Neural cell (in vitro differentiated cells): ENCODE measurements at regions not wholly inside any gene's neighbourhood (a gene's known extent, or its start where the extent isn't known, plus 50 kb on each side); places are given as distances from the start of the nearest gene placed in this dataset.

Experiments
- H2AFZ ChIP-seq: fragments of 200-600, 300-800 bp; sonication (generic), shearing (Covaris generic); 2 replicates; pipeline ENCODE4 v1.6.0; 2014; ENCODE audit warnings: low read depth, mild to moderate bottlenecking, antibody characterized with exemption, low read length, moderate library complexity
- H3F3A ChIP-seq: fragments of 200-600 bp; shearing (Covaris generic); 2 replicates; pipeline ENCODE4 v1.6.1; 2016; ENCODE audit warnings: mild to moderate bottlenecking, moderate library complexity, mixed read lengths, antibody characterized with exemption, low read length; ENCODE audit not compliant: insufficient read depth, poor library complexity, severe bottlenecking
- H3K27ac ChIP-seq: fragments of 200-600, 300-800 bp; sonication (generic), shearing (Covaris generic); 2 replicates; pipeline ENCODE4 v1.5.1; 2014; ENCODE audit warnings: mild to moderate bottlenecking, low read length, moderate library complexity
- H3K27me3 ChIP-seq: fragments of 300-800, 200-600 bp; sonication (generic), shearing (Covaris generic); 2 replicates; pipeline ENCODE4 v1.6.0; 2014; ENCODE audit warnings: mild to moderate bottlenecking, low read depth, low read length, moderate library complexity; ENCODE audit not compliant: insufficient read depth
- H3K36me3 ChIP-seq: fragments of 300-800, 200-600 bp; sonication (generic), shearing (Covaris generic); 2 replicates; pipeline ENCODE4 v1.5.1; 2014; ENCODE audit warnings: mild to moderate bottlenecking, antibody characterized with exemption, low read length, moderate library complexity; ENCODE audit not compliant: insufficient read depth
- H3K4me2 ChIP-seq: fragments of 300-800, 200-600 bp; sonication (generic), shearing (Covaris generic); 2 replicates; pipeline ENCODE4 v1.6.0; 2014; ENCODE audit warnings: mild to moderate bottlenecking, low read length
- H3K4me3 ChIP-seq: fragments of 300-800, 200-600 bp; sonication (generic), shearing (Covaris generic); 2 replicates; pipeline ENCODE4 v1.5.1; 2014; ENCODE audit warnings: mild to moderate bottlenecking, low read length, moderate library complexity
- H3K79me2 ChIP-seq: fragments of 200-600 bp; shearing (Covaris generic); replicated peaks from 2 replicates; pipeline ENCODE4 v1.6.0; 2014; ENCODE audit warnings: mild to moderate bottlenecking, low read length, moderate library complexity; ENCODE audit not compliant: insufficient read depth
- H3K9ac ChIP-seq: fragments of 300-800, 200-600 bp; sonication (generic), shearing (Covaris generic); 2 replicates; pipeline ENCODE4 v1.6.1; 2016; ENCODE audit warnings: mild to moderate bottlenecking, low read length, mixed read lengths
- H3K9me2 ChIP-seq: fragments of 200-600 bp; shearing (Covaris generic); 2 replicates; pipeline ENCODE4 v1.6.1; 2016; ENCODE audit warnings: mild to moderate bottlenecking, low read length, mixed read lengths; ENCODE audit not compliant: insufficient read depth
- H3K9me3 ChIP-seq: fragments of 200-600, 300-800 bp; sonication (generic), shearing (Covaris generic); 2 replicates; pipeline ENCODE4 v1.6.1; 2016; ENCODE audit warnings: mild to moderate bottlenecking, mixed run types, low read length, moderate library complexity, mixed read lengths
- H4K20me1 ChIP-seq: fragments of 200-600 bp; shearing (Covaris generic); 2 replicates; pipeline ENCODE4 v1.6.1; 2016; ENCODE audit warnings: mild to moderate bottlenecking, mixed run types; ENCODE audit not compliant: insufficient read depth
- EP300 ChIP-seq: fragments of 450-650 bp; conservative IDR thresholded peaks from 2 replicates; pipeline ENCODE4 v1.6.1; 2014; ENCODE audit warnings: antibody characterized with exemption, mild to moderate bottlenecking, moderate library complexity; ENCODE audit not compliant: poor library complexity, severe bottlenecking
- EZH2 ChIP-seq: fragments of 200-600, 300-800 bp; shearing (Covaris generic), sonication (generic); IDR thresholded peaks from 2 replicates; pipeline ENCODE4 v1.6.1; 2014; ENCODE audit warnings: antibody characterized with exemption, low read length, borderline replicate concordance, mild to moderate bottlenecking; ENCODE audit not compliant: insufficient read depth, poor library complexity, severe bottlenecking
- MXI1 ChIP-seq: fragments of 450-650 bp; conservative IDR thresholded peaks from 2 replicates; pipeline ENCODE4 v1.6.1; 2014; ENCODE audit warnings: antibody characterized with exemption, mild to moderate bottlenecking; ENCODE audit not compliant: poor library complexity, severe bottlenecking
- POLR2AphosphoS5 ChIP-seq: IDR thresholded peaks from 2 replicates; pipeline ENCODE4 v1.6.1; 2012
- RAD21 ChIP-seq: fragments of 450-650 bp; conservative IDR thresholded peaks from 2 replicates; pipeline ENCODE4 v1.6.1; 2014; ENCODE audit warnings: antibody characterized with exemption, mild to moderate bottlenecking, moderate library complexity
- REST ChIP-seq: IDR thresholded peaks from 2 replicates; pipeline ENCODE4 v1.6.1; 2012; ENCODE audit warnings: borderline replicate concordance
- SMC3 ChIP-seq: fragments of 450-650 bp; conservative IDR thresholded peaks from 2 replicates; pipeline ENCODE4 v1.6.1; 2014; ENCODE audit warnings: antibody characterized with exemption, mild to moderate bottlenecking, moderate library complexity; ENCODE audit not compliant: poor library complexity
- TAF1 ChIP-seq: IDR thresholded peaks from 2 replicates; pipeline ENCODE4 v1.6.1; 2012; ENCODE audit warnings: low read depth
- TF ChIP-seq, protein P1 (sequence below): fragments of 450-650 bp; IDR thresholded peaks from 2 replicates; pipeline ENCODE4 v1.5.1; 2014; ENCODE audit warnings: antibody characterized with exemption, mild to moderate bottlenecking, moderate library complexity; ENCODE audit not compliant: poor library complexity, severe bottlenecking

GRCh38 chr9:120294003-120294402, 286.0 kb downstream of the CDK5RAP2 start:
- no peaks in the 10 kb centered on the region for H3K27me3 ChIP-seq
- TF ChIP-seq EP300 (no peak), SMC3 (no peak), EZH2 (no peak), REST (no peak), RAD21 (no peak), TAF1 (no peak), POLR2AphosphoS5 (no peak), MXI1 (no peak)
- TF ChIP-seq, protein P1, sequence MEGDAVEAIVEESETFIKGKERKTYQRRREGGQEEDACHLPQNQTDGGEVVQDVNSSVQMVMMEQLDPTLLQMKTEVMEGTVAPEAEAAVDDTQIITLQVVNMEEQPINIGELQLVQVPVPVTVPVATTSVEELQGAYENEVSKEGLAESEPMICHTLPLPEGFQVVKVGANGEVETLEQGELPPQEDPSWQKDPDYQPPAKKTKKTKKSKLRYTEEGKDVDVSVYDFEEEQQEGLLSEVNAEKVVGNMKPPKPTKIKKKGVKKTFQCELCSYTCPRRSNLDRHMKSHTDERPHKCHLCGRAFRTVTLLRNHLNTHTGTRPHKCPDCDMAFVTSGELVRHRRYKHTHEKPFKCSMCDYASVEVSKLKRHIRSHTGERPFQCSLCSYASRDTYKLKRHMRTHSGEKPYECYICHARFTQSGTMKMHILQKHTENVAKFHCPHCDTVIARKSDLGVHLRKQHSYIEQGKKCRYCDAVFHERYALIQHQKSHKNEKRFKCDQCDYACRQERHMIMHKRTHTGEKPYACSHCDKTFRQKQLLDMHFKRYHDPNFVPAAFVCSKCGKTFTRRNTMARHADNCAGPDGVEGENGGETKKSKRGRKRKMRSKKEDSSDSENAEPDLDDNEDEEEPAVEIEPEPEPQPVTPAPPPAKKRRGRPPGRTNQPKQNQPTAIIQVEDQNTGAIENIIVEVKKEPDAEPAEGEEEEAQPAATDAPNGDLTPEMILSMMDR: no peak
- H2AFZ ChIP-seq: no peak overlapping the region
- H3K79me2 ChIP-seq: no peaks in the 10 kb centered on the region
- H3F3A ChIP-seq: no peaks in the 10 kb centered on the region
- no peak overlapping the region for H3K4me2 ChIP-seq
- H3K36me3 ChIP-seq: no peaks in the 10 kb centered on the region
- no peak overlapping the region for H3K9ac ChIP-seq
- H3K9me3 ChIP-seq: no peaks in the 10 kb centered on the region
- no peak overlapping the region for H3K27ac ChIP-seq
- H3K4me3 ChIP-seq: no peak overlapping the region
- no peaks in the 10 kb centered on the region for H4K20me1 ChIP-seq
- H3K9me2 ChIP-seq: no peaks in the 10 kb centered on the region

- H3K36me3 ChIP-seq: no peaks in the 10 kb centered on the region
- no peaks in the 10 kb centered on the region for H3K79me2 ChIP-seq
- H3K9me3 ChIP-seq: no peaks in the 10 kb centered on the region
- H3K4me3 ChIP-seq: no peak overlapping the region
- no peak overlapping the region for H3K4me2 ChIP-seq
- H4K20me1 ChIP-seq: no peaks in the 10 kb centered on the region
- H3K27me3 ChIP-seq: no peaks in the 10 kb centered on the region
- H2AFZ ChIP-seq: no peak overlapping the region
- H3F3A ChIP-seq: no peaks in the 10 kb centered on the region
- no peak overlapping the region for H3K9ac ChIP-seq
- TF ChIP-seq EP300 (no peak), EZH2 (no peak), RAD21 (no peak), SMC3 (no peak), POLR2AphosphoS5 (no peak), TAF1 (no peak), REST (no peak), MXI1 (no peak)
- TF ChIP-seq, protein P1: no peak
- no peak overlapping the region for H3K27ac ChIP-seq
- H3K9me2 ChIP-seq: no peaks in the 10 kb centered on the region
These were observed 287.4 kb downstream of the CDK5RAP2 start for GRCh38 chr9:120292606-120293005.
